ENCODE measurements at regions not wholly inside any gene's neighbourhood (a gene's known extent, or its start where the extent isn't known, plus 50 kb on each side); places are given as distances from the start of the nearest gene placed in this dataset.

DNA sequence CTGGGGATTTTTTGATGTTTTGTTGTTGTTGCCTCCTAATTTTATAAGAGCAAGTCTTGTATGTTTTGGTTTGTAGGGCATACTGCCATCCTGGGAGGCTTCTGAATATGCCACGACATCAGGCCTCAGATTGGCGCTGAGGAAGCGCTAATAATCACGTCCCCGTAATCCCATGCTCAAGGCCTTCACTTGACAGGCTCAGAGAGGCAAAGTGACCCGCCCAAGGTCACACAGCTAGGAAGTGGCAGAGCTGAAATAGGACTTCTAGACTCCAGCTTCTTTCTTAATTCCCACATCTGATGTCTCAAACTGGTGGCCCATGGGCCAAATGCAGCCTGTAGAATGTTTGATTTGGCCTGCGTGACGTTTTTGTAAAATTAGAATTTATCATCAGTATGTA lies 73.5 kb upstream of the PTPN1 start:
- Histone ChIP-seq H3K9ac (ENCODE audit: low read length in 3 of 3) (no peak overlapping the region), H3K4me1 (ENCODE audit: control insufficient read depth in 2 of 3, insufficient read depth in 2 of 3, low read depth in 1 of 3, low read length in 3 of 3) (no peaks in the 10 kb centered on the region), H3K9me3 (ENCODE audit: control insufficient read depth in 2 of 3, insufficient read depth in 1 of 3, low read length in 3 of 3) (no peaks in the 10 kb centered on the region), H3K27me3 (ENCODE audit: control insufficient read depth, insufficient read depth, low read length) (no peaks in the 10 kb centered on the region), H3K36me3 (ENCODE audit: control insufficient read depth in 2 of 3, insufficient read depth in 3 of 3, low read length in 3 of 3) (no peaks in the 10 kb centered on the region), H3K27ac (ENCODE audit: low read depth in 2 of 2, low read length in 2 of 2) (no peak overlapping the region), H3K4me3 (ENCODE audit: low read length in 3 of 3) (no peak overlapping the region)
- intact Hi-C loops (cut with DNase I) = no loop called here
- FAIRE-seq (no peak), DNase-seq (no peak)
- TF ChIP-seq, protein P1, sequence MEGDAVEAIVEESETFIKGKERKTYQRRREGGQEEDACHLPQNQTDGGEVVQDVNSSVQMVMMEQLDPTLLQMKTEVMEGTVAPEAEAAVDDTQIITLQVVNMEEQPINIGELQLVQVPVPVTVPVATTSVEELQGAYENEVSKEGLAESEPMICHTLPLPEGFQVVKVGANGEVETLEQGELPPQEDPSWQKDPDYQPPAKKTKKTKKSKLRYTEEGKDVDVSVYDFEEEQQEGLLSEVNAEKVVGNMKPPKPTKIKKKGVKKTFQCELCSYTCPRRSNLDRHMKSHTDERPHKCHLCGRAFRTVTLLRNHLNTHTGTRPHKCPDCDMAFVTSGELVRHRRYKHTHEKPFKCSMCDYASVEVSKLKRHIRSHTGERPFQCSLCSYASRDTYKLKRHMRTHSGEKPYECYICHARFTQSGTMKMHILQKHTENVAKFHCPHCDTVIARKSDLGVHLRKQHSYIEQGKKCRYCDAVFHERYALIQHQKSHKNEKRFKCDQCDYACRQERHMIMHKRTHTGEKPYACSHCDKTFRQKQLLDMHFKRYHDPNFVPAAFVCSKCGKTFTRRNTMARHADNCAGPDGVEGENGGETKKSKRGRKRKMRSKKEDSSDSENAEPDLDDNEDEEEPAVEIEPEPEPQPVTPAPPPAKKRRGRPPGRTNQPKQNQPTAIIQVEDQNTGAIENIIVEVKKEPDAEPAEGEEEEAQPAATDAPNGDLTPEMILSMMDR (IDR thresholded peaks at IDR 0.05; ENCODE audit: borderline replicate concordance, extremely low read depth, insufficient read depth) = no peak

GRCh38 chr20:50438986-50439407 lies 71.2 kb upstream of the PTPN1 start:
- no peaks in the 10 kb centered on the region for H3K36me3 ChIP-seq (ENCODE audit: control insufficient read depth in 2 of 3, insufficient read depth in 3 of 3, low read length in 3 of 3)
- no peaks in the 10 kb centered on the region for H3K27me3 ChIP-seq (ENCODE audit: control insufficient read depth, insufficient read depth, low read length)
- intact Hi-C loops (cut with DNase I) = no loop called here
- H3K9ac ChIP-seq (ENCODE audit: low read length in 3 of 3) = no peak overlapping the region
- H3K4me1 ChIP-seq (ENCODE audit: control insufficient read depth in 2 of 3, insufficient read depth in 2 of 3, low read depth in 1 of 3, low read length in 3 of 3) = no peaks in the 10 kb centered on the region
- DNase-seq = no peak
- TF ChIP-seq, protein P1 (IDR thresholded peaks at IDR 0.05; ENCODE audit: borderline replicate concordance, extremely low read depth, insufficient read depth) = no peak
- H3K9me3 ChIP-seq (ENCODE audit: control insufficient read depth in 2 of 3, insufficient read depth in 1 of 3, low read length in 3 of 3) = no peaks in the 10 kb centered on the region
- no peak overlapping the region for H3K4me3 ChIP-seq (ENCODE audit: low read length in 3 of 3)
- no peak for FAIRE-seq
- no peak overlapping the region for H3K27ac ChIP-seq (ENCODE audit: low read depth in 2 of 2, low read length in 2 of 2)

DNA sequence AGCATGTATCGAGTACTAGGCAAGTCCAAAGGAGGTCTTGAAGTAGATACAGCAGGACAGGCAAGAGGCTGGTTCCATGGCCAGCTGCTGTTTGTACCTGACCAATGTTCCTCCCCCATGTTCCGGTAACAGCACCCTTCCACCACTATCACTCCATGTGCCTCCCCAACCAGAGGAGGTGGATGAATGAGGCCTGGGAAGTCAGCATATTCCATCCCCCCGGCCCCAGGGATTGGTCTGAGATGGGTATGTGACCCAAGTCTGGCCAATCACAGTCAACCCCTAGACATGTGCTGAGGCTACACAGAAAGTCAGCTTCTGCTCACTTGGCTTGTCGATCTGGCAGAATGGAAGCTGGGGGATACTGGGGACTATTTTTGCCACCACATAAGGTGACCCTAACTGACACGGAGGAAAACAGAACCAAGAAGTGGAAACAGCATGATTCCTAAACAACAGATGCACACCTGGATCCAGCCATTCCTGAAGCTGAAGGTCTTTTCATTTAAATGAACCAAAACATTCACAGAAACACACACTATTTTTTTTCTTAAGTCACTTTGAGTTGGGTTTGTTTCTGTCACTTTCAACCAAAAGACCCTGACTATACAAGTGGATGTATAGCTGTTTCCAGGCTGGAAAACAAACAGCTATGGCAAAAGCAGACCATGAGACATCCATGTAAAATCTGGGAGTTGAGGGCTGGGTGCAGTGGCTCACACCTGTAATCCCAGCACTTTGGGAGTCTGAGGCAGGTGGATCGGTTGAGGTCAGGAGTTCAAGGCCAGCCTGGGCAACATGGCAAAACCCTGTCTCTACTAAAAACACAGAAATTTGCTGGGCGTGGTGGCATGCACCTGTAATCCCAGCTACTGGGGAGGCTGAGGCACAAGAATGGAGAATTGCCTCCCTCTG lies 70.4 kb upstream of the PTPN1 start:
- FAIRE-seq (no peak), DNase-seq (no peak)
- intact Hi-C loops (cut with DNase I) = no loop called here
- TF ChIP-seq, protein P1 (IDR thresholded peaks at IDR 0.05; ENCODE audit: borderline replicate concordance, extremely low read depth, insufficient read depth) = no peak
- no peak overlapping the region for H3K4me3 ChIP-seq (ENCODE audit: low read length in 3 of 3)
- no peaks in the 10 kb centered on the region for H3K4me1 ChIP-seq (ENCODE audit: control insufficient read depth in 2 of 3, insufficient read depth in 2 of 3, low read depth in 1 of 3, low read length in 3 of 3)
- H3K27ac ChIP-seq (ENCODE audit: low read depth in 2 of 2, low read length in 2 of 2) = no peak overlapping the region
- no peaks in the 10 kb centered on the region for H3K27me3 ChIP-seq (ENCODE audit: control insufficient read depth, insufficient read depth, low read length)
- no peak overlapping the region for H3K9ac ChIP-seq (ENCODE audit: low read length in 3 of 3)
- no peaks in the 10 kb centered on the region for H3K9me3 ChIP-seq (ENCODE audit: control insufficient read depth in 2 of 3, insufficient read depth in 1 of 3, low read length in 3 of 3)
- H3K36me3 ChIP-seq (ENCODE audit: control insufficient read depth in 2 of 3, insufficient read depth in 3 of 3, low read length in 3 of 3) = no peaks in the 10 kb centered on the region

Measured in kidney (tissue), 13 donors.